ENCODE measurements at regions not wholly inside any gene's neighbourhood (a gene's known extent, or its start where the extent isn't known, plus 50 kb on each side); places are given as distances from the start of the nearest gene placed in this dataset.

- no peaks in the 10 kb centered on the region for H3K36me3 ChIP-seq
Measured at GRCh38 chr5:175357995-175358394, 86.0 kb downstream of the DRD1 start.

GRCh38 chr5:175356428-175356827 is 87.6 kb downstream of the DRD1 start:
- intact Hi-C loops (cut with DNase I) = no loop called here
- H3K27ac ChIP-seq = no peak overlapping the region
- H3K36me3 ChIP-seq = no peaks in the 10 kb centered on the region
- TF ChIP-seq CTCF (IDR thresholded peaks at IDR 0.05) (no peak), POLR2A (IDR thresholded peaks at IDR 0.05) (no peak), POLR2AphosphoS5 (IDR thresholded peaks at IDR 0.05; ENCODE audit: insufficient read depth in 1 of 2, low read depth in 1 of 2) (no peak)
- no peaks in the 10 kb centered on the region for H3K27me3 ChIP-seq
- H3K9me3 ChIP-seq = no peaks in the 10 kb centered on the region
- no peaks in the 10 kb centered on the region for H3K4me1 ChIP-seq
- H3K4me3 ChIP-seq = no peak overlapping the region
- no peak for DNase-seq (ENCODE audit: extremely low spot score in 2 of 2)

More at GRCh38 chr5:175357995-175358394, 86.0 kb downstream of the DRD1 start:
- Histone ChIP-seq H3K4me1 (no peaks in the 10 kb centered on the region), H3K27ac (no peak overlapping the region), H3K4me3 (no peak overlapping the region), H3K9me3 (no peaks in the 10 kb centered on the region), H3K27me3 (no peaks in the 10 kb centered on the region)
- TF ChIP-seq POLR2A (IDR thresholded peaks at IDR 0.05) (no peak), POLR2AphosphoS5 (IDR thresholded peaks at IDR 0.05; ENCODE audit: insufficient read depth in 1 of 2, low read depth in 1 of 2) (no peak), CTCF (IDR thresholded peaks at IDR 0.05) (no peak)
- intact Hi-C loops (cut with DNase I) = no loop called here
- DNase-seq (ENCODE audit: extremely low spot score in 2 of 2) = no peak

GRCh38 chr5:175354964-175355363 is 89.0 kb downstream of the DRD1 start:
- intact Hi-C loops (cut with DNase I) = no loop called here
- DNase-seq (ENCODE audit: extremely low spot score in 2 of 2) = no peak
- Histone ChIP-seq H3K27me3 (no peaks in the 10 kb centered on the region), H3K4me1 (no peaks in the 10 kb centered on the region), H3K36me3 (no peaks in the 10 kb centered on the region), H3K27ac (no peak overlapping the region), H3K9me3 (no peaks in the 10 kb centered on the region), H3K4me3 (no peak overlapping the region)
- TF ChIP-seq POLR2A (IDR thresholded peaks at IDR 0.05) = no peak
- no peak for TF ChIP-seq POLR2AphosphoS5 (IDR thresholded peaks at IDR 0.05; ENCODE audit: insufficient read depth in 1 of 2, low read depth in 1 of 2)
- no peak for TF ChIP-seq CTCF (IDR thresholded peaks at IDR 0.05)

DNA sequence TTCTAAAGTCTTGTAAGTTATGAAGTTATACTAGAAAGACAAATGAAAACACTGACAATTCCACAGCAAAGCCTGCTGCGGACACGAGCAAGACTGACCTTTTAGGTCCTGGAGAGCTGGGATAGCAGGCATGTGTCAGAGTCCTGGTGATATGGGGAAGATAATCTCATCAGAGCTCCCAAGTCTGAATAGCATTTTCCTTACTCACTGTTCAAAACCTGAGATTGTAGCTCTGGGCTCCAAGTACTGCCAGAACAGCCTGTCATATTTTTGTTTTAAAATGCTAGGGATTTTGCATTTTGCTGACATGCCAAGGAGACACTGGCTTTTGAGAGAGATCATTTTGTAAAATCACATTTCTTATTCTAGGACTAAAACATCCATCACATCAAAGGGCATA is 90.1 kb downstream of the DRD1 start:
- H3K9me3 ChIP-seq = no peaks in the 10 kb centered on the region
- no peaks in the 10 kb centered on the region for H3K36me3 ChIP-seq
- no peaks in the 10 kb centered on the region for H3K4me1 ChIP-seq
- no peak overlapping the region for H3K4me3 ChIP-seq
- H3K27ac ChIP-seq = no peak overlapping the region
- intact Hi-C loops (cut with DNase I) = no loop called here
- DNase-seq (ENCODE audit: extremely low spot score in 2 of 2) = no peak
- no peaks in the 10 kb centered on the region for H3K27me3 ChIP-seq
- TF ChIP-seq POLR2AphosphoS5 (IDR thresholded peaks at IDR 0.05; ENCODE audit: insufficient read depth in 1 of 2, low read depth in 1 of 2) = no peak
- no peak for TF ChIP-seq CTCF (IDR thresholded peaks at IDR 0.05)
- no peak for TF ChIP-seq POLR2A (IDR thresholded peaks at IDR 0.05)

DNA sequence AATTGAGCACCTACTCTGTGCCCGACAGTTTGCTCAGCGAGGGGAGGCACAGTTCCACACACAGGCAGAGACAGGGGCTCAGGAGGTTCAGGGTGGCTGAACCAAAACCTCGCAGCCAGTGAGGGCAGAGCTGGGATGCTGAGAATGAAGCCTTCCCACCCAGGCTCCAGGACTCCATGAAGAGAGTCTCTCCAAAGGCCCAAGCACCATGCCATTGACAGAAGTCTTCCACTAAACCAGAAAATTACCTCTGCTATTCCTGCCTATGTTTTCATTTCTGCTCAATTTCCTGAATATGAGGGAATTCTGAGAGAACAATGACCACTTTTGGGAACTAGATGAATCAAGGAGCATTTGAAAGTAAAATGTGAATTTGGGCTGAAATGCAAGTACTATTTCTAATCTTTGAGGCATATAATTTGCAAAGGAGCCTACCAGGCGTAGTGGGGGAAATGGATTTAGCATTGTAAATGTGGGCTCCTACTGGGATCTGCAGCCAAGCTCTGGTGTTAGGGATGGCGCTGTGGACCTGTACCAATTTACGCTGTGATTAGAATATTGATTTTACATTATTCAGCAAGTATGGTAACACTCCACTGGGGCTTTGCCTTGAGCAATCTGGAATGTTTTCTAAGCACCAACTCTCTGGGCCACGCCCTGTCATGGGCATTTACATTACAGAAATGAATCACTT is 91.9 kb downstream of the DRD1 start:
- no peak for TF ChIP-seq POLR2A (IDR thresholded peaks at IDR 0.05)
- TF ChIP-seq CTCF (IDR thresholded peaks at IDR 0.05) = no peak
- no peak for TF ChIP-seq POLR2AphosphoS5 (IDR thresholded peaks at IDR 0.05; ENCODE audit: insufficient read depth in 1 of 2, low read depth in 1 of 2)
- H3K27me3 ChIP-seq = no peaks in the 10 kb centered on the region
- H3K36me3 ChIP-seq = no peaks in the 10 kb centered on the region
- H3K27ac ChIP-seq = no peak overlapping the region
- H3K4me1 ChIP-seq = no peaks in the 10 kb centered on the region
- DNase-seq (ENCODE audit: extremely low spot score in 2 of 2) = no peak
- H3K9me3 ChIP-seq = no peaks in the 10 kb centered on the region
- H3K4me3 ChIP-seq = no peak overlapping the region
- intact Hi-C loops (cut with DNase I) = no loop called here
